PC-3 (cell line): ENCODE measurements at regions not wholly inside any gene's neighbourhood (a gene's known extent, or its start where the extent isn't known, plus 50 kb on each side); places are given as distances from the start of the nearest gene placed in this dataset.
"Not testable (repeated sequence)": the region's sequence is repeated elsewhere in the genome, so short reads cannot be mapped to it uniquely, and the experiment has no call there.

ENCODE experiments used
- ATAC-seq: fragments of 200-7000 bp; cut with Tn5 transposase; 2 replicates; pipeline ENCODE4 v1.9.1; 2020; ENCODE audit warnings: mild to moderate bottlenecking, moderate library complexity
- BruUV-seq: library from RNA; stranded (reverse); fragments of 400-500 nt; replicated peaks from 2 replicates; lab custom pipeline; 2021; lab: Mats Ljungman, UMichigan
- CTCF ChIA-PET: fragments of 300-600 bp; sonication (Branson Sonifier 250); formaldehyde crosslinking; loops from one replicate; lab custom pipeline; 2022; ENCODE audit warnings: antibody characterized with exemption; lab: Charles Lee
- POLR2A ChIA-PET: fragments of 300-600 bp; sonication (Branson Sonifier 250); formaldehyde crosslinking; loops from one replicate; lab custom pipeline; 2022; ENCODE audit warnings: antibody characterized with exemption; ENCODE audit not compliant: unreplicated experiment; lab: Charles Lee
- DNase-seq: peaks from one replicate; pipeline ENCODE4 v3.0.0-alpha.2; 2015
- H2AFZ ChIP-seq: fragments of 300-600 bp; sonication (generic); 2 replicates; pipeline ENCODE4 v1.6.0; 2016; ENCODE audit warnings: antibody characterized with exemption, low read length
- H3F3A ChIP-seq: fragments of 300-600 bp; sonication (generic); one replicate; pipeline ENCODE4 v1.6.0; 2017; ENCODE audit warnings: antibody characterized with exemption, low read length, control low read depth, mild to moderate bottlenecking; ENCODE audit not compliant: unreplicated experiment
- H3K27ac ChIP-seq: fragments of 300-600 bp; sonication (generic); 2 replicates; pipeline ENCODE4 v1.5.1; 2016; ENCODE audit warnings: mild to moderate bottlenecking, low read length
- H3K27me3 ChIP-seq: fragments of 300-600 bp; sonication (generic); 2 replicates; pipeline ENCODE4 v1.6.1; 2016; ENCODE audit warnings: low read length, mixed read lengths
- H3K36me3 ChIP-seq: fragments of 300-600 bp; sonication (generic); 2 replicates; pipeline ENCODE4 v1.6.1; 2016; ENCODE audit warnings: low read depth, mixed run types, low read length, mixed read lengths
- H3K4me1 ChIP-seq: fragments of 300-600 bp; sonication (generic); 2 replicates; pipeline ENCODE4 v1.5.1; 2016; ENCODE audit warnings: low read length; ENCODE audit not compliant: insufficient read depth
- H3K4me2 ChIP-seq: fragments of 300-600 bp; sonication (generic); 2 replicates; pipeline ENCODE4 v1.6.0; 2016; ENCODE audit warnings: low read length
- H3K4me3 ChIP-seq: fragments of 300-600 bp; sonication (generic); 2 replicates; pipeline ENCODE4 v1.5.1; 2016; ENCODE audit warnings: mild to moderate bottlenecking, low read length, mixed read lengths
- H3K79me2 ChIP-seq: fragments of 300-600 bp; sonication (generic); 2 replicates; pipeline ENCODE4 v1.6.1; 2017; ENCODE audit warnings: low read length, mixed read lengths
- H3K9ac ChIP-seq: fragments of 300-600 bp; sonication (generic); 2 replicates; pipeline ENCODE4 v1.6.0; 2016; ENCODE audit warnings: mild to moderate bottlenecking, low read length
- H3K9me2 ChIP-seq: fragments of 300-600 bp; sonication (generic); replicated peaks from 2 replicates; pipeline ENCODE4 v1.6.1; 2016; ENCODE audit warnings: mixed run types, low read length, mixed read lengths
- H3K9me3 ChIP-seq: fragments of 300-600 bp; sonication (generic); 2 replicates; pipeline ENCODE4 v1.6.1; 2016; ENCODE audit warnings: low read length, mixed read lengths
- H4K20me1 ChIP-seq: fragments of 300-600 bp; sonication (generic); 2 replicates; pipeline ENCODE4 v1.6.1; 2016; ENCODE audit warnings: low read length, mixed read lengths
- intact Hi-C: fragments of 100-400 bp; cut with micrococcal nuclease; formaldehyde crosslinking; loops from 2 replicates; pipeline ENCODE4 v1.9.0; 2023

GRCh38 chr9:62679020-62679419, 1489.2 kb downstream of the SPATA31A7 start:
- H3K36me3 ChIP-seq, H3K79me2 ChIP-seq, BruUV-seq, H3K27me3 ChIP-seq, DNase-seq, H3K9ac ChIP-seq, CTCF ChIA-PET, H3F3A ChIP-seq, intact Hi-C loops, H2AFZ ChIP-seq, H3K9me2 ChIP-seq, H3K9me3 ChIP-seq, H3K4me2 ChIP-seq, H3K27ac ChIP-seq, H3K4me3 ChIP-seq, H4K20me1 ChIP-seq, POLR2A ChIA-PET, H3K4me1 ChIP-seq: not testable (repeated sequence)
- ATAC-seq = peak; percentile 73

- H3K4me3 ChIP-seq, H3K9me2 ChIP-seq, H3K27me3 ChIP-seq, H4K20me1 ChIP-seq, H3K9ac ChIP-seq, CTCF ChIA-PET, H3K4me2 ChIP-seq, H3K79me2 ChIP-seq, H3K36me3 ChIP-seq, BruUV-seq, H3K9me3 ChIP-seq, H3K4me1 ChIP-seq, H3F3A ChIP-seq, H3K27ac ChIP-seq, intact Hi-C loops, H2AFZ ChIP-seq, DNase-seq, POLR2A ChIA-PET, ATAC-seq: not testable (repeated sequence)
Measured at GRCh38 chr9:62684833-62685647, 1495.2 kb downstream of the SPATA31A7 start.

DNA sequence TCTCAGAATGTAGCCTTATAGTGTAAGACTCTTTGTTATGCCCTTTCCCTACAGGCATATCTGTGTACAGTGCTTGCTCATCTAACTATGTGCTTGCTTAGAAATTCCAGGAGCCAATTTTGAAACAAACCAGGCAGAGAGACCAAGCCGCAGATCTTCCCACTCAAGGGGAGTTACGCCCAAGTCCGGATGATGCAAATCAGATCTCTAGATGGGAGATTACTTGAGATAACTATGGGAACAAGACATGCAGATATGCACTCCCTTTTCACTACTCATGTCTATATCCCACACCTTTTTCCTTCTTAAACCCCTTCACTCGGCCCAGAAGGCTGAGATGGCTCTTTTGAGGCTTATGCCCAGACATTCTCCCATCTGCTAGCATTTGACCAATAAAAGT, 1496.5 kb downstream of the SPATA31A7 start:
- intact Hi-C loops, H3K9me3 ChIP-seq, H3K4me1 ChIP-seq, H3F3A ChIP-seq, H3K4me3 ChIP-seq, H4K20me1 ChIP-seq, CTCF ChIA-PET, DNase-seq, BruUV-seq, H3K27me3 ChIP-seq, H3K9ac ChIP-seq, H3K27ac ChIP-seq, ATAC-seq, H3K36me3 ChIP-seq, H3K4me2 ChIP-seq, H2AFZ ChIP-seq, POLR2A ChIA-PET, H3K79me2 ChIP-seq, H3K9me2 ChIP-seq: not testable (repeated sequence)

GRCh38 chr9:62693019-62693418, 1503.2 kb downstream of the SPATA31A7 start:
- POLR2A ChIA-PET, H3K36me3 ChIP-seq, H3K4me1 ChIP-seq, H4K20me1 ChIP-seq, BruUV-seq, H3K4me2 ChIP-seq, DNase-seq, intact Hi-C loops, H3K27me3 ChIP-seq, H3K9me3 ChIP-seq, H3K4me3 ChIP-seq, ATAC-seq, H3F3A ChIP-seq, H3K9me2 ChIP-seq, CTCF ChIA-PET, H2AFZ ChIP-seq, H3K27ac ChIP-seq, H3K79me2 ChIP-seq, H3K9ac ChIP-seq: not testable (repeated sequence)

GRCh38 chr9:62711317-62711716, 1521.5 kb downstream of the SPATA31A7 start:
- intact Hi-C loops, H3K79me2 ChIP-seq, BruUV-seq, H3K9me2 ChIP-seq, H3K27ac ChIP-seq, ATAC-seq, DNase-seq, CTCF ChIA-PET, H3K4me3 ChIP-seq, POLR2A ChIA-PET, H3K4me2 ChIP-seq, H3K27me3 ChIP-seq, H3K36me3 ChIP-seq, H3K4me1 ChIP-seq, H2AFZ ChIP-seq, H4K20me1 ChIP-seq, H3F3A ChIP-seq, H3K9me3 ChIP-seq, H3K9ac ChIP-seq: not testable (repeated sequence)

DNA sequence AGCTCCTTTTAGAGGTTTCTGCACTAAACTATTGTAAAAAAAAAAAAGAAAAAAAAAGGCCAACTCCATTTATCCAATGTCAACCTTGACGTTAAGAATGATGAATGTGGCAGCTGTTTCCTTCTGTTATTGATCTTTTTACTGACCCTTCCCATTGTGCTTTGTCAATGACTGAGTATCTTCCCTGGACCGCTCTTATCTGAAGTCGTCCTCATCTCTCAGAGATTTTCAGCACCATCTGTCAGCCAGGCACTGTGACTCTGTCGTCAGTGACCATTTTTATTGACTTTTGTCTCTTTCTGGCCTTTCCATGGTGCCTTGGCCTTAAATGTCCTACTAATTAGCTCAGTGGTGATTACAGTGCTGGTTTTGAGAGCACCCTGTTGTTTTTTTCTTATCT, 1535.7 kb downstream of the SPATA31A7 start:
- H3F3A ChIP-seq, POLR2A ChIA-PET, H3K4me1 ChIP-seq, BruUV-seq, H4K20me1 ChIP-seq, intact Hi-C loops, H3K4me3 ChIP-seq, ATAC-seq, H3K79me2 ChIP-seq, DNase-seq, H3K36me3 ChIP-seq, CTCF ChIA-PET, H3K4me2 ChIP-seq, H2AFZ ChIP-seq, H3K27ac ChIP-seq, H3K27me3 ChIP-seq, H3K9me2 ChIP-seq, H3K9ac ChIP-seq, H3K9me3 ChIP-seq: not testable (repeated sequence)
